GM23338 (cell line): ENCODE measurements at regions not wholly inside any gene's neighbourhood (a gene's known extent, or its start where the extent isn't known, plus 50 kb on each side); places are given as distances from the start of the nearest gene placed in this dataset.

Experiments used
- ATAC-seq: fragments of 200-7000 bp; cut with Tn5 transposase; 3 replicates; pipeline ENCODE4 v1.9.1; 2020
- DNase-seq: peaks from one replicate; pipeline ENCODE4 v3.0.0-alpha.2; 2015; ENCODE audit warnings: low spot score
- H2AFZ ChIP-seq: fragments of 200-600 bp; sonication (generic); 2 replicates; pipeline ENCODE4 v1.8.0; 2016; ENCODE audit warnings: antibody characterized with exemption, mild to moderate bottlenecking, moderate library complexity
- H3F3A ChIP-seq: fragments of 200-600 bp; sonication (generic); replicated peaks from 2 replicates; pipeline ENCODE4 v1.8.0; 2017; ENCODE audit warnings: antibody characterized with exemption, mixed run types, low read depth
- H3K27ac ChIP-seq: fragments of 200-600 bp; sonication (generic); 2 replicates; pipeline ENCODE4 v1.6.1; 2016; ENCODE audit warnings: low read depth
- H3K27me3 ChIP-seq: fragments of 200-600 bp; sonication (generic); 2 replicates; pipeline ENCODE4 v1.8.0; 2016; ENCODE audit warnings: mild to moderate bottlenecking, mixed run types, moderate library complexity; ENCODE audit not compliant: insufficient read depth
- H3K36me3 ChIP-seq: fragments of 200-600 bp; sonication (generic); 2 replicates; pipeline ENCODE4 v1.8.0; 2016; ENCODE audit warnings: mild to moderate bottlenecking; ENCODE audit not compliant: insufficient read depth
- H3K4me1 ChIP-seq: fragments of 200-600 bp; sonication (generic); 2 replicates; pipeline ENCODE4 v1.8.0; 2016; ENCODE audit warnings: mild to moderate bottlenecking, moderate library complexity; ENCODE audit not compliant: insufficient read depth
- H3K4me2 ChIP-seq: fragments of 200-600 bp; sonication (generic); 2 replicates; pipeline ENCODE4 v1.7.1; 2017; ENCODE audit warnings: mixed run types
- H3K4me3 ChIP-seq: fragments of 200-600 bp; sonication (generic); 2 replicates; pipeline ENCODE4 v1.6.1; 2016; ENCODE audit warnings: mixed run types
- H3K79me2 ChIP-seq: fragments of 200-600 bp; sonication (generic); replicated peaks from 2 replicates; pipeline ENCODE4 v1.8.0; 2017; ENCODE audit warnings: mild to moderate bottlenecking; ENCODE audit not compliant: insufficient read depth
- H3K9me2 ChIP-seq: fragments of 200-600 bp; sonication (generic); 2 replicates; pipeline ENCODE4 v1.8.0; 2017; ENCODE audit not compliant: insufficient read depth
- H4K20me1 ChIP-seq: fragments of 200-600 bp; sonication (generic); replicated peaks from 2 replicates; pipeline ENCODE4 v1.8.0; 2017; ENCODE audit warnings: mild to moderate bottlenecking; ENCODE audit not compliant: insufficient read depth
- H3K27ac Mint-ChIP-seq: 2 replicates; pipeline ENCODE4 v1.8.0; 2020; ENCODE audit warnings: inconsistent platforms, mild to moderate bottlenecking, moderate library complexity, mixed read lengths
- H3K27me3 Mint-ChIP-seq: 3 replicates; pipeline ENCODE4 v1.8.0; 2022; ENCODE audit warnings: low read depth, mild to moderate bottlenecking, moderate library complexity, mixed read lengths, inconsistent platforms; ENCODE audit not compliant: insufficient read depth, poor library complexity
- H3K36me3 Mint-ChIP-seq: 3 replicates; pipeline ENCODE4 v1.8.0; 2021; ENCODE audit warnings: low read depth, mild to moderate bottlenecking, inconsistent platforms, moderate library complexity, mixed read lengths
- H3K4me1 Mint-ChIP-seq: 3 replicates; pipeline ENCODE4 v1.8.0; 2020; ENCODE audit warnings: mild to moderate bottlenecking, inconsistent platforms, mixed read lengths
- H3K4me3 Mint-ChIP-seq: 3 replicates; pipeline ENCODE4 v1.8.0; 2021; ENCODE audit warnings: moderate library complexity, mild to moderate bottlenecking, inconsistent platforms, mixed read lengths
- H3K9me3 Mint-ChIP-seq: 3 replicates; pipeline ENCODE4 v1.8.0; 2020; ENCODE audit warnings: moderate library complexity, mild to moderate bottlenecking, inconsistent platforms, mixed read lengths
- EZH2phosphoT487 ChIP-seq: fragments of 200-600 bp; sonication (generic); IDR thresholded peaks from one replicate; pipeline ENCODE4 v1.8.1; 2018; ENCODE audit warnings: antibody characterized with exemption; ENCODE audit not compliant: unreplicated experiment
- JUNB ChIP-seq: IDR thresholded peaks from one replicate; pipeline ENCODE4 v1.6.1; 2016; ENCODE audit warnings: antibody characterized with exemption; ENCODE audit not compliant: unreplicated experiment
- POLR2AphosphoS5 ChIP-seq: IDR thresholded peaks from 2 replicates; pipeline ENCODE4 v1.6.1; 2016; ENCODE audit warnings: antibody characterized with exemption, low read depth
- ZNF462 ChIP-seq: fragments of 250-450 bp; sonication (Bioruptor Pico); IDR thresholded peaks from 2 replicates; pipeline ENCODE4 v1.5.0; 2020; ENCODE audit warnings: mild to moderate bottlenecking, moderate library complexity

- H3K4me2 ChIP-seq = no peak overlapping the region
These were observed 119.4 kb downstream of the SLC16A1 start for GRCh38 chr1:112836642-112837041.

More at GRCh38 chr1:112836642-112837041, 119.4 kb downstream of the SLC16A1 start:
- H3K27ac ChIP-seq = no peak overlapping the region
- no peaks in the 10 kb centered on the region for H3K9me2 ChIP-seq
- H3K4me3 Mint-ChIP-seq = no peak overlapping the region
- DNase-seq (no peak), ATAC-seq (no peak)
- peaks cover 3% of the 10 kb centered on the region for H3K27me3 Mint-ChIP-seq
- no peak overlapping the region for H3K4me3 ChIP-seq
- H3K36me3 Mint-ChIP-seq = peaks cover 8% of the 10 kb centered on the region
- peaks cover 10% of the 10 kb centered on the region for H3K4me1 Mint-ChIP-seq
- 0 out of 2 replicates have a peak, but pooled peaks cover 11% of the 10 kb centered on the region for H3K36me3 ChIP-seq
- H3F3A ChIP-seq = no peaks in the 10 kb centered on the region
- no peaks in the 10 kb centered on the region for H4K20me1 ChIP-seq
- H3K79me2 ChIP-seq = no peaks in the 10 kb centered on the region
- no peaks in the 10 kb centered on the region for H3K27me3 ChIP-seq
- H3K27ac Mint-ChIP-seq = no peak overlapping the region
- no peak overlapping the region for H2AFZ ChIP-seq
- peaks cover 11% of the 10 kb centered on the region; the same call in 1 of the 2 replicates for H3K4me1 ChIP-seq
- H3K9me3 Mint-ChIP-seq = peaks cover 8% of the 10 kb centered on the region
- no peak for TF ChIP-seq EZH2phosphoT487
- no peak for TF ChIP-seq POLR2AphosphoS5
- no peak for TF ChIP-seq ZNF462 (CRISPR knock-in tag)
- TF ChIP-seq JUNB = no peak
